Ovary (tissue), 3 donors: ENCODE measurements at regions not wholly inside any gene's neighbourhood (a gene's known extent, or its start where the extent isn't known, plus 50 kb on each side); places are given as distances from the start of the nearest gene placed in this dataset.

Experiments
- CTCF ChIP-seq, 3 donors: fragments of 450-650 bp in 2 of 3; fragments of 200-600 bp in 1 of 3; IDR thresholded peaks; one replicate each; pipeline versions ENCODE4 v1.5.1 to v1.8.0; 2016 to 2022; ENCODE audit warnings: antibody characterized with exemption in 3 of 3, mild to moderate bottlenecking in 1 of 3
- POLR2A ChIP-seq: fragments of 450-650 bp; IDR thresholded peaks from one replicate; pipeline ENCODE4 v1.6.1; 2017; ENCODE audit warnings: antibody characterized with exemption, mild to moderate bottlenecking, moderate library complexity
- donor health status: DM: no; HTN: no; CAD: no.

DNA sequence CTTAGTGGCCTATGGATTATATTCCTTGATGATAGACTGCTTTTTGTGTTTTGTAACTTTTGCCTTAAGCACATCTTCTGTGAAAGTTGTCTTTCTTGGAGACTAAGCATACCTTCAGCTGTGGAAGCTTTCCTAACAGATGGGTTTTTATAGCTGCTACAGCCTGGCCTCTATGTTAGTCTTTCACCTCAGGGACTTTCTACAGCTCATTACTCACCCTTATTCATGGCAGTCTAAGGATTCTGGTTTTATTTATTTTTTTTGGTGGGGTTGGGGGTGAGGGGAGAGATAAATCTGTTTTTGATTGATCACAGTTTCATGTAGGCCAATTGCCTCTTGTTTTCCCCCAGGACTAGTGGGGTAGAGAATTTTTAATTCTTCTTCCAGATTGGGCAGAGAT, 219.9 kb downstream of the DKK1 start:
- no peak for TF ChIP-seq CTCF (IDR thresholded peaks at IDR 0.05)
- TF ChIP-seq POLR2A = no peak
